Kidney epithelial cell (primary cell): ENCODE measurements at regions not wholly inside any gene's neighbourhood (a gene's known extent, or its start where the extent isn't known, plus 50 kb on each side); places are given as distances from the start of the nearest gene placed in this dataset.

Experiments used
- DNase-seq: peaks from one replicate; pipeline ENCODE4 v3.0.0-alpha.2; 2010; ENCODE audit warnings: low read depth
- H3K27me3 ChIP-seq: 2 replicates; pipeline ENCODE4 v1.6.0; 2011; ENCODE audit warnings: low read length; ENCODE audit not compliant: control insufficient read depth, insufficient read depth
- H3K36me3 ChIP-seq: 2 replicates; pipeline ENCODE4 v1.5.1; 2011; ENCODE audit warnings: low read length; ENCODE audit not compliant: control insufficient read depth, insufficient read depth
- H3K4me3 ChIP-seq: 2 replicates; pipeline ENCODE4 v1.5.1; 2011; ENCODE audit warnings: low read depth, mild to moderate bottlenecking, control low read depth, low read length
- TF ChIP-seq, protein P1 (sequence below): IDR thresholded peaks from 2 replicates; pipeline ENCODE4 v1.5.1; 2011; ENCODE audit warnings: mild to moderate bottlenecking, moderate library complexity, low read length, control low read depth, inconsistent platforms; ENCODE audit not compliant: insufficient read depth, poor library complexity, severe bottlenecking

DNA sequence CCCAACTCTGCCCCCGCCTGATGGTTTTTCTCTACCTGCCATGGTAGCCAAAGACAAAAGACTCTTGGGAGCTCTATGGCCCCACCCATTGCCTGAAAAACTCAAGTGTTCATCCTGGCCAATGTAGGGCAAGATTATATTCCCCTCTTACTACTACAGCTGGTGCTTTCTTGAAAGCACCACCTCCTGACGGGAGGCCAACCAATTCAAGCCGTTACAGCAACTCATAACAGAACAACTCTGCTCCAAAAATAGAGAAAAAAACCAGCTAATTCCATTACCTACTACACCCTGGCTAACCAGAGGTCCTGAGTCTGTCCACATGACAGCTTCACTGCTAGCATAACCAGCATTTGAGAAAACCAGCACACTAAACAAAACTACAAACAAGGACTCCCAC lies 127.5 kb upstream of the GAREM1 start:
- no peaks in the 10 kb centered on the region for H3K27me3 ChIP-seq
- TF ChIP-seq, protein P1, sequence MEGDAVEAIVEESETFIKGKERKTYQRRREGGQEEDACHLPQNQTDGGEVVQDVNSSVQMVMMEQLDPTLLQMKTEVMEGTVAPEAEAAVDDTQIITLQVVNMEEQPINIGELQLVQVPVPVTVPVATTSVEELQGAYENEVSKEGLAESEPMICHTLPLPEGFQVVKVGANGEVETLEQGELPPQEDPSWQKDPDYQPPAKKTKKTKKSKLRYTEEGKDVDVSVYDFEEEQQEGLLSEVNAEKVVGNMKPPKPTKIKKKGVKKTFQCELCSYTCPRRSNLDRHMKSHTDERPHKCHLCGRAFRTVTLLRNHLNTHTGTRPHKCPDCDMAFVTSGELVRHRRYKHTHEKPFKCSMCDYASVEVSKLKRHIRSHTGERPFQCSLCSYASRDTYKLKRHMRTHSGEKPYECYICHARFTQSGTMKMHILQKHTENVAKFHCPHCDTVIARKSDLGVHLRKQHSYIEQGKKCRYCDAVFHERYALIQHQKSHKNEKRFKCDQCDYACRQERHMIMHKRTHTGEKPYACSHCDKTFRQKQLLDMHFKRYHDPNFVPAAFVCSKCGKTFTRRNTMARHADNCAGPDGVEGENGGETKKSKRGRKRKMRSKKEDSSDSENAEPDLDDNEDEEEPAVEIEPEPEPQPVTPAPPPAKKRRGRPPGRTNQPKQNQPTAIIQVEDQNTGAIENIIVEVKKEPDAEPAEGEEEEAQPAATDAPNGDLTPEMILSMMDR: no peak
- no peak overlapping the region for H3K4me3 ChIP-seq
- DNase-seq: no peak
- H3K36me3 ChIP-seq: no peaks in the 10 kb centered on the region

DNA sequence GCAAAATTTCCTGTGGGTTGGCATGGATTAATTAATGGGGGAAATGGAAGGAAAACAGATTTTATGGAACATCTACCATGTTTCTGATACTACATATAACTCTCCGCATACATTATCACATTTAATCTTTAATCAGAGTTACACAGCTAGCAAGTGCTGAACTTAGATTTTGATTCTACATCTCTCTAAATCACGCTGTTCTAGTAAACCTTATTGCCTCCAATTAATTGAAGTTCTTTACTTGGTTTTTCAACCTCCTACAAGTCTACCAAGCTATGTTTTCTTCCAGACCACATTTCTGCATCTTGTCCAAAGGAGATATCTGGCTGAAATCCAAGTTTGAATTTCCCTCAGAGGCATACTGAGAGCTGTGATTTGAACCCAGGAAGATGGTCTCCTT lies 125.8 kb upstream of the GAREM1 start:
- no peaks in the 10 kb centered on the region for H3K27me3 ChIP-seq
- DNase-seq: no peak
- TF ChIP-seq, protein P1: no peak
- no peak overlapping the region for H3K4me3 ChIP-seq
- no peaks in the 10 kb centered on the region for H3K36me3 ChIP-seq

GRCh38 chr18:32595832-32596231 lies 125.2 kb upstream of the GAREM1 start:
- H3K36me3 ChIP-seq: no peaks in the 10 kb centered on the region
- no peak overlapping the region for H3K4me3 ChIP-seq
- no peaks in the 10 kb centered on the region for H3K27me3 ChIP-seq
- no peak for DNase-seq
- TF ChIP-seq, protein P1: no peak

- Histone ChIP-seq H3K36me3 (no peaks in the 10 kb centered on the region), H3K27me3 (no peaks in the 10 kb centered on the region), H3K4me3 (no peak overlapping the region)
- no peak for DNase-seq
- TF ChIP-seq, protein P1: no peak
These were observed 117.5 kb upstream of the GAREM1 start for GRCh38 chr18:32588191-32588590.

DNA sequence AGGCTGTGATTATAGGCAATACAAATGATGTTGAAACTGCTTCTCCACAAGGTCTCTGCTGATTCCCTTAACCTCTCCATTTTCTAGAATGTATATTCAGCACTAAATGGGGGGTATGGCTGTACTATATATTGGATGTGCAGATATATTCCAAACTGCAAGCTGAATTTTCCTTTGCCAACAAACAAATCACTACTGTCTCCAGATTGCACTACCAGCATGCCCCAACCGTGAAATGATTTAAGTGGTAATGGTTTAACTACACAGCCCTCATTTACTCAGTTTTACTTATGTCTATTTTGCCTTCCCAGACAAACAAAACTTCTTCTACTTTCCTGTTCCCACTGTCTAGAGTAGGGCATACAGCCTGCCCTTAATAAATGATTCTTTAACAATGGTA lies 112.7 kb upstream of the GAREM1 start:
- no peak overlapping the region for H3K4me3 ChIP-seq
- TF ChIP-seq, protein P1: no peak
- no peaks in the 10 kb centered on the region for H3K36me3 ChIP-seq
- H3K27me3 ChIP-seq: no peaks in the 10 kb centered on the region
- DNase-seq: no peak

- Histone ChIP-seq H3K36me3 (no peaks in the 10 kb centered on the region), H3K4me3 (no peak overlapping the region), H3K27me3 (no peaks in the 10 kb centered on the region)
- DNase-seq: peak; percentile 79
- TF ChIP-seq, protein P1: no peak
These were observed 111.8 kb upstream of the GAREM1 start for GRCh38 chr18:32582455-32582854.
